ENCODE measurements at regions not wholly inside any gene's neighbourhood (a gene's known extent, or its start where the extent isn't known, plus 50 kb on each side); places are given as distances from the start of the nearest gene placed in this dataset.

DNA sequence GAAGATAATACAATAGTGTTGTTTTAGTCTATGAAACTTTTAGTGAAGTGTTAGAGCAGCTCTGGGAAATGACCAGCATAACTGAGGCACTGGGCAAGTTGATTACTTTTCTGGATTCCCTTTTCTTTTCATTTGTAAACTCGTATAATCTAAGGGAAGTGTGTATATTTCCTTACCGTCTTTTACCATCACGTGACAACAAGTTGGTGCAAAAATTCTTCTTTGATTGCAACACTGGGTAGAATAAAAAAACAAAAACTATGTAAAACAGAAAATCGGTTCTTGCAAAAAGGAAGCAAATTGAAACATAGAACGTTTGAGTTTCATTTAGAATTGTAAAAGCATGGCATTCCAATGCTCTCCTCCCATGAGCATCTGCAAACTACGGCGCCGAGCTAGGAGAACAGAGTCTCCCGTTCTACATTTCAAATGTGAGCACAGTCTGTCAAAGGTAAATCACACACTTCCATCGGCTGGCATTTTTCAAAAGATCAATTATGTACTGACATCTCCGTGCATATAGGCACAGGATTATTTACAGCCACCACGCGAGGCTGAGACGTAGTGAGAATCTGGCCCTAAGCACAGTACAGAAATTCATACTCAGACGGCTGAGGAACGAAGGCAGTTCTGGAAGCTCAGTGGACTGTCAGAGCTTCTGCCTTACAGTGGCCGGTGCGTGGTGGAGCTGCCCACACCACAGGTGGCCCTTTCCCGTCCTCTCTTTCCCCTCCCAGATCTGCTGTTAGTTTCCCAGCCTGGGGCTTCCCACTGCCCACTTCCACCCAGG is 314.0 kb downstream of the BMP7 start:
- no peak overlapping the region for H3K27ac Mint-ChIP-seq
- H3K36me3 Mint-ChIP-seq: no peaks in the 10 kb centered on the region
- no peak for ATAC-seq (ENCODE audit: low read depth in 2 of 2)
- H3K4me1 Mint-ChIP-seq: no peaks in the 10 kb centered on the region
- peaks cover 0 to 3% (median 0%) of the 10 kb centered on the region in 7 donors for H3K9me3 Mint-ChIP-seq
- no peak overlapping the region for H3K4me3 Mint-ChIP-seq
- no peak for DNase-seq
- H3K27me3 Mint-ChIP-seq: peaks cover 8 to 23% (median 19%) of the 10 kb centered on the region in 3 donors

GRCh38 chr20:56953048-56953586 is 313.3 kb downstream of the BMP7 start:
- H3K27ac Mint-ChIP-seq: no peak overlapping the region
- DNase-seq (no peak), ATAC-seq (ENCODE audit: low read depth in 2 of 2) (no peak)
- H3K36me3 Mint-ChIP-seq: no peaks in the 10 kb centered on the region
- H3K4me3 Mint-ChIP-seq: no peak overlapping the region
- peaks cover 11 to 27% (median 24%) of the 10 kb centered on the region in 3 donors for H3K27me3 Mint-ChIP-seq
- H3K9me3 Mint-ChIP-seq: peaks cover 0 to 3% (median 0%) of the 10 kb centered on the region in 7 donors
- peaks cover 0 to 2% (median 0%) of the 10 kb centered on the region in 3 donors for H3K4me1 Mint-ChIP-seq

DNA sequence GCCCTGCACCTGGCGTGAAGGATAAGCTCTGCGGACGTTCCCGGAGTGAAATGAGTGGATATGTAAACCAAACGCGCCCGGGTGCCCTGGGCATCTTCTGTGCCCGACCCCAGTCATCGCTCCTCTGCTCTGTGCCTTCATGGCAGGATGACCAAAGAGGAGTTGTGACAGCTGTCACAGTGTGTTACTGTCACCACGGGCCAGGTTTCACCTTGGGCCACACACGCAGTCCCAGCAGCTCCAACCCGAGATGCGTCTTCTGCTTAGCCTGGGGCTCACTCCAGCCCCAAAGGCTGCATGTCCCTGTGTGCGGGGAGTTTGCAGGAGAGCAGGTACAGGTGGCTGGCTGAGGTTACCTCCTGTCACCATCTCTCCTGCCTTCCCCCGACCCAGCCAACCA is 311.6 kb downstream of the BMP7 start:
- H3K27me3 Mint-ChIP-seq: peaks cover 23 to 41% (median 37%) of the 10 kb centered on the region in 3 donors
- H3K4me1 Mint-ChIP-seq: peaks cover 0 to 2% (median 0%) of the 10 kb centered on the region in 3 donors
- H3K36me3 Mint-ChIP-seq: no peaks in the 10 kb centered on the region
- no peak for ATAC-seq (ENCODE audit: low read depth in 2 of 2)
- H3K27ac Mint-ChIP-seq: no peak overlapping the region
- peaks cover 0 to 3% (median 0%) of the 10 kb centered on the region in 7 donors for H3K9me3 Mint-ChIP-seq
- no peak for DNase-seq
- H3K4me3 Mint-ChIP-seq: no peak overlapping the region

DNA sequence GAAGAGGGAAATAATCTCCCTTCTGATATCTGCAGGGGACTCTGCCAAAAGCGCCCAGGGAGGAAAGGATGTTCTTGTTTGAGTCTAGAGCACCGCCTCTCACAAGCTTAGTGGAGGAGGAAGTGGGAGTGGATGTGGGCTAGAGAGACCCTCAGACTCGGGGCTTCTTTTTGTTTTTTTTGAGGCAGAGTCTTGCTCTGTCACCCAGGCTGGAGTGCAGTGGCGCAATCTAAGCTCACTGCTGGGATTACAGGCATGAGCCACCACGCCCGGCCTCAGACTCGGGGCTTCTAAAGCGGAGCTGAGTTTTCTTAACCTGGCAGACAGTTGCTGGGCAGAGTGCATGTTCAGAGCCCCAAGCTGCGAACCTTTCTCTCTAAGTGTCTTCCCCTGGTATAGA is 310.8 kb downstream of the BMP7 start:
- H3K36me3 Mint-ChIP-seq: no peaks in the 10 kb centered on the region
- no peak overlapping the region for H3K27ac Mint-ChIP-seq
- ATAC-seq (ENCODE audit: low read depth in 2 of 2) (no peak), DNase-seq (no peak)
- H3K4me3 Mint-ChIP-seq: no peak overlapping the region
- H3K4me1 Mint-ChIP-seq: peaks cover 0 to 2% (median 0%) of the 10 kb centered on the region in 3 donors
- H3K9me3 Mint-ChIP-seq: peaks cover 0 to 3% (median 0%) of the 10 kb centered on the region in 7 donors
- peaks cover 24 to 42% (median 31%) of the 10 kb centered on the region in 3 donors for H3K27me3 Mint-ChIP-seq

- ATAC-seq (ENCODE audit: low read depth in 2 of 2) (no peak), DNase-seq (no peak)
- Mint-ChIP-seq H3K4me1 (peaks cover 0 to 2% (median 0%) of the 10 kb centered on the region in 3 donors), H3K9me3 (peaks cover 0 to 3% (median 0%) of the 10 kb centered on the region in 7 donors), H3K27me3 (peaks cover 24 to 42% (median 31%) of the 10 kb centered on the region in 3 donors), H3K4me3 (no peak overlapping the region), H3K27ac (no peak overlapping the region), H3K36me3 (no peaks in the 10 kb centered on the region)
These were observed 309.9 kb downstream of the BMP7 start for GRCh38 chr20:56956534-56956933.

DNA sequence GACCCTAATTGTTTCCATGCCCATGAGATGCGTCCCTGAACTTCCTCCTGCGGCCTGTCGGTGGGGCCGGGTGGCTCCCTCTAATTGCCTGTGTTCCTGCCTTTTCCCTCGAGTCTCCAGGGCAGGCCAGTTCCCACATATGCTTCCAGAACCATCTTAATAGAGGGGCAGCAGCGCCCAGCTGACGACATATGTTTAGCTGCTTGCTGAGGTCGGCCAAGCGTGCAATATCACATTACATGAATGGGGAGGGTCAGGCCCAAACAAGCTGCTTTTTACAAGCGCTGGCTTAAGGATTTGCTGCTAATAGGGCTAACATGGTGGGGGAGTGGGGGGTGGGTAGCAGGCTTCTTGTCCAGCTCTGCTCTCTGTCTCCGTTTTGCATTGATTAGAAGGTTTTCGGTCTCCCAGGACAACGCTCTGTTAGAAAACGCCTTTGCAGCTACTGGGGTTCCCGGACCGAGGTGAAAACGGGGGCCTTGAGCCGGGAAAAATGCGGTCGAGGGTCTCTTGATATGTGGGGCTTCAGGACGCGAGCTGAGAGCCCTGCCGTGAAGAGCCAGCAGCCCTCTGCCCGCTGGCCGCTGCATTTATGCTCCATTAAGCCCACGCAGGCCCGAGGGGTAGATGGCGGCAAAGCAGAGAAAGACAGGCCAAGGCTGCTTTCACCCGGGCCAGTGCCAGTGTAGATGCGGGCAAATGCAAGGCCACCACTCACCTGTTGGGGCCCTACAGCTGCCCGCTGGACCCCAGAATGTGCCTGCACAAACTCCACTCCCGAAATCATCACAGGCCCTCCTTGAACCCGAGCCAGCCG is 308.5 kb downstream of the BMP7 start:
- Mint-ChIP-seq H3K9me3 (peaks cover 0 to 3% (median 0%) of the 10 kb centered on the region in 7 donors), H3K4me3 (no peak overlapping the region), H3K27ac (no peak overlapping the region), H3K36me3 (no peaks in the 10 kb centered on the region), H3K27me3 (peaks cover 24 to 47% (median 25%) of the 10 kb centered on the region in 3 donors), H3K4me1 (peaks cover 0 to 2% (median 0%) of the 10 kb centered on the region in 3 donors)
- DNase-seq: no peak
- no peak for ATAC-seq (ENCODE audit: low read depth in 2 of 2)

DNA sequence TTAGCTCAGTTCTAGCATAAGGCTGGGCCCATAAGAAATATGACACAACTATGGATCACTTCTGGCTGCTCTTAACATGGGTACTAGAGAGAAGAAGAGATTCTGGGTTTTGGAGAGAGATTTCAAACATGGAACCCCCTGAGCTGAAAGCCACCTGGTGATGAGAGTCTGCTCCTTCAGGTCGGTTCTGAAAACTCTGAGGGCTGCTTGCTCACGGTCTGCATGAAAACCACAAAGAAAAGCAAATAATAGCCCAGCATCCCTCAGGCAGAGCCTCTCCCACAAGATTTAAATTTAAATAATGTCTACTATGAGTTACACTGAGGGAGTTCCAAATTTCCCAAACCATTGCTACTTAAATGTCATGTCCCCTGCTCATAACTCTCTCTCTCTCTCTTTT is 301.5 kb downstream of the BMP7 start:
- Mint-ChIP-seq H3K27me3 (peaks cover 5 to 19% (median 8%) of the 10 kb centered on the region in 3 donors), H3K9me3 (peaks cover 0 to 13% (median 5%) of the 10 kb centered on the region in 7 donors), H3K27ac (no peak overlapping the region), H3K4me3 (no peak overlapping the region), H3K4me1 (no peaks in the 10 kb centered on the region), H3K36me3 (no peaks in the 10 kb centered on the region)
- DNase-seq: no peak
- no peak for ATAC-seq (ENCODE audit: low read depth in 2 of 2)

GRCh38 chr20:56967916-56968315 is 298.5 kb downstream of the BMP7 start:
- no peak for ATAC-seq (ENCODE audit: low read depth in 2 of 2)
- H3K27ac Mint-ChIP-seq: no peak overlapping the region
- no peak overlapping the region for H3K4me3 Mint-ChIP-seq

GRCh38 chr20:56968376-56969048 is 297.9 kb downstream of the BMP7 start:
- Mint-ChIP-seq H3K27me3 (peaks cover 7 to 21% (median 16%) of the 10 kb centered on the region in 3 donors), H3K36me3 (no peaks in the 10 kb centered on the region), H3K4me3 (no peak overlapping the region), H3K27ac (no peak overlapping the region), H3K9me3 (peaks cover 0 to 10% (median 2%) of the 10 kb centered on the region in 7 donors), H3K4me1 (no peaks in the 10 kb centered on the region)
- no peak for DNase-seq
- no peak for ATAC-seq (ENCODE audit: low read depth in 2 of 2)

More at GRCh38 chr20:56967916-56968315, 298.5 kb downstream of the BMP7 start:
- Mint-ChIP-seq H3K4me1 (no peaks in the 10 kb centered on the region), H3K36me3 (no peaks in the 10 kb centered on the region), H3K9me3 (peaks cover 0 to 13% (median 2%) of the 10 kb centered on the region in 7 donors), H3K27me3 (peaks cover 11 to 15% (median 15%) of the 10 kb centered on the region in 3 donors)
- DNase-seq: no peak

DNA sequence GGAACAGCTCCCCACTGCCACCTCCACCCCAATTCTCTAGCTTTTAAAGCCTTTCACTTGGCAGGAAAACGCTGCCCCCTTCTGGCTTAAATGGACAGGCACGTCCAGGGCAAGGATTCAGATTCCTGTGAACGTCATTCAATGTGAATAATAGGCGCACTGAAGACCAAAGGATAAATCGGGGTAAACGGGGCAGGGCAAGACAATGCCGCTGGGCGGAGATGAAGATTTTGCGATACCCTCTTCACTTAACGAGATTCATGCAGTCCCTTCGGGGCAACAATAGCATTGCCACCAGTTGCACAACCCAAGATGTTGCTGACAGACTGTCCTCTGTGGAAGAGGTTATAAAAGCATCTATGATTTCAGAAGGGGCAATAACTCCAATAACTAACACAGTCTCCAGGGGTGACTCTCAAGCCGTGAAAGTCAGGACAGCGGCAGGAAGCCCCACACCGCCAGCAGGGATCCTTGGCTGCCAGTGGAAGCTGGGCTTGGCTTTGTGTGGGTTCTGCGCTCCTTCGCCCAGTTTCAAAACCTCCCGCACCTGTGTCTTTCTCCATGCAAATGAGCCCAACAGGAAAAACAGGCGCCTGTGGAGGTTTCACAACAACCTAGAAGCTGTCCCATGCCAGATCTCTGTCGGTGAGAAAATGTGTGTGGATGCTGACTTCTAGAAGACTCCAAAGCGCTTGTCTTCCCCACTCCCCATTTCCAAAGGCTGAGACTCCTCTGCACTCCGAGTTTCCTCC is 291.8 kb downstream of the BMP7 start:
- peaks cover 29 to 67% (median 52%) of the 10 kb centered on the region in 3 donors for H3K27me3 Mint-ChIP-seq
- no peak overlapping the region for H3K4me3 Mint-ChIP-seq
- H3K27ac Mint-ChIP-seq: no peak overlapping the region
- peaks cover 0 to 3% (median 0%) of the 10 kb centered on the region in 3 donors for H3K4me1 Mint-ChIP-seq
- peaks cover 0 to 11% of the 10 kb centered on the region in 2 donors for H3K36me3 Mint-ChIP-seq
- no peak for DNase-seq
- peaks cover 0 to 7% (median 0%) of the 10 kb centered on the region in 7 donors for H3K9me3 Mint-ChIP-seq
- no peak for ATAC-seq (ENCODE audit: low read depth in 2 of 2)

DNA sequence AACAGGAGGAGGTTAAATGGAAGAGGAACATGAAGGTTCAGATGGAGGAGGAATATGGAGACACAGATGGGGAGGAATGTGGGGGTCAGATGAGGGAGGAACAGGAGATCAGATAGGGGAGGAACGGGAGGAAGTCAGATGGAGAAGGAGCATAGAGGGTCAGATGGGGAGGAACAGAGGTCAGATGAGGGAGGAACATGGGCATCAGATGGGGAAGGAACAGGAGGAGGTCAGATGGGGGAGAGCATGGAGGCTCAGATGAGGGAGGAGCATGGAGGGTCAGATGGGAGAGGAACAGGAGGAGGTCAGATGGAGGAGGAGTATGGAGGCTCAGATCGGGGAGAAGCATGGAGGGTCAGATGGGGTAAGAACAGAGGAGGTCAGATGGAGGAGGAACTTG is 290.6 kb downstream of the BMP7 start:
- H3K27me3 Mint-ChIP-seq: peaks cover 23 to 62% (median 52%) of the 10 kb centered on the region in 3 donors
- no peak overlapping the region for H3K4me3 Mint-ChIP-seq

GRCh38 chr20:56976336-56976735 is 290.1 kb downstream of the BMP7 start:
- Mint-ChIP-seq H3K27me3 (peaks cover 23 to 60% (median 52%) of the 10 kb centered on the region in 3 donors), H3K27ac (peak overlapping the region in 1 of 6 donors; percentile 68), H3K9me3 (peaks cover 0 to 7% (median 0%) of the 10 kb centered on the region in 7 donors), H3K4me1 (peaks cover 0 to 3% (median 0%) of the 10 kb centered on the region in 3 donors), H3K36me3 (peaks cover 0 to 11% of the 10 kb centered on the region in 2 donors), H3K4me3 (no peak overlapping the region)
- no peak for ATAC-seq (ENCODE audit: low read depth in 2 of 2)
- DNase-seq: no peak

More for the DNA sequence above, 290.6 kb downstream of the BMP7 start:
- Mint-ChIP-seq H3K27ac (no peak overlapping the region), H3K9me3 (peaks cover 0 to 7% (median 0%) of the 10 kb centered on the region in 7 donors), H3K36me3 (peaks cover 0 to 11% of the 10 kb centered on the region in 2 donors), H3K4me1 (peaks cover 0 to 3% (median 0%) of the 10 kb centered on the region in 3 donors)
- DNase-seq (no peak), ATAC-seq (ENCODE audit: low read depth in 2 of 2) (no peak)

Measured in naive B cell (primary cell).